ENCODE measurements at regions not wholly inside any gene's neighbourhood (a gene's known extent, or its start where the extent isn't known, plus 50 kb on each side); places are given as distances from the start of the nearest gene placed in this dataset.

DNA sequence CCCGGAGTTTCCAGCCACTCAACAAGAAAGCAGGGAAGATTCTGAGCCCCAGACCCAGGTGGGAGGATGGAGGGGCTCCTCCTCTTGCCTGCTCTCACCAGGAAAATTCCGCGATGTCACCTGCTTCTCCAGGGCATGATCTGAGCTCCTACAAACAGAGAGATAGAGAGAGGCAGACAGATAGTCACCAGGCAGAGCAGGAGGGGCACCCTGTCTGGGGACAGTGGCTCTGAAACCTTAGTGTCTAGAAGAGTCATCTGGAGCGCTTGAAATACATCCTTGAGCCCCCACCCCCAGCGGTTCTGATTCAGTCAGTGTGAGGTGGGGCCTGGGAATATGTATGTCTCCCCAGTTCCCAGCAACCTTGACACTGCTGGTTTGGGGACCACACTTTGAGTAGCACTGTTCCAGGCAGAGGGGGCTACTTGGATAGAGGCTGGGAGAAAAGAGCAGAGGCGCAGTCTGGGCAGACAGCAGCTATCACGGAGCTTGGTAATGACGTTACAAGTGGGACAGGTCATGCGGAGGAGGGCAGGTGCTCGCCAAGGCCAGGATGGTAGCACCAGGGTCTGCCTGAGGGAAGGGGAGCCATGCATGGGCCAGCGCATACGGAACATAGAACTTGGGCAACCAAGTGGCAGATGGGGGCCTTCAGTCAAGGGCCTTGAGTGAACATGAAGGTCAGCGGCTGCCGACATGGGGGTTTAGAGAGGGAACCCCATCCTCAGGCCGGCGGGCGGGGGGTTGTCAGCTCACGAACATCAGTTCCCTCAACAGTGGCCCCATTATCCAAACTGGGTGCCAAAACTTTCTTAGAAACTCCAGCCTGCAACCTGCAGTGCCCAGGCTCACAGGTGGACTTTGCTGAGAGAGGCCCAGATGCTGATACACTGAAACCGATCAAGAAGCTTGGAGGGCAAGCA, 60.9 kb upstream of the MYEOV start:
- TF ChIP-seq, protein P1, sequence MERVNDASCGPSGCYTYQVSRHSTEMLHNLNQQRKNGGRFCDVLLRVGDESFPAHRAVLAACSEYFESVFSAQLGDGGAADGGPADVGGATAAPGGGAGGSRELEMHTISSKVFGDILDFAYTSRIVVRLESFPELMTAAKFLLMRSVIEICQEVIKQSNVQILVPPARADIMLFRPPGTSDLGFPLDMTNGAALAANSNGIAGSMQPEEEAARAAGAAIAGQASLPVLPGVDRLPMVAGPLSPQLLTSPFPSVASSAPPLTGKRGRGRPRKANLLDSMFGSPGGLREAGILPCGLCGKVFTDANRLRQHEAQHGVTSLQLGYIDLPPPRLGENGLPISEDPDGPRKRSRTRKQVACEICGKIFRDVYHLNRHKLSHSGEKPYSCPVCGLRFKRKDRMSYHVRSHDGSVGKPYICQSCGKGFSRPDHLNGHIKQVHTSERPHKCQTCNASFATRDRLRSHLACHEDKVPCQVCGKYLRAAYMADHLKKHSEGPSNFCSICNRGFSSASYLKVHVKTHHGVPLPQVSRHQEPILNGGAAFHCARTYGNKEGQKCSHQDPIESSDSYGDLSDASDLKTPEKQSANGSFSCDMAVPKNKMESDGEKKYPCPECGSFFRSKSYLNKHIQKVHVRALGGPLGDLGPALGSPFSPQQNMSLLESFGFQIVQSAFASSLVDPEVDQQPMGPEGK (CRISPR knock-in tag; IDR thresholded peaks at IDR 0.05; ENCODE audit: borderline replicate concordance), result no peak
- TF ChIP-seq ZC3H10 (CRISPR knock-in tag; IDR thresholded peaks at IDR 0.05) (no peak), ZNF70 (CRISPR knock-in tag; IDR thresholded peaks at IDR 0.05) (no peak), TOX (CRISPR knock-in tag; IDR thresholded peaks at IDR 0.05; ENCODE audit: borderline replicate concordance) (no peak), ZNF565 (CRISPR knock-in tag; conservative IDR thresholded peaks at IDR 0.05; ENCODE audit: low read depth) (no peak), BACH2 (CRISPR knock-in tag; IDR thresholded peaks at IDR 0.05; ENCODE audit: borderline replicate concordance) (no peak), PPARA (CRISPR knock-in tag; IDR thresholded peaks at IDR 0.05; ENCODE audit: borderline replicate concordance) (no peak), SNAI2 (CRISPR knock-in tag; IDR thresholded peaks at IDR 0.05) (no peak), RARB (CRISPR knock-in tag; IDR thresholded peaks at IDR 0.05) (no peak), ZFP30 (CRISPR knock-in tag; IDR thresholded peaks at IDR 0.05) (no peak), OSR1 (CRISPR knock-in tag; IDR thresholded peaks at IDR 0.05) (no peak), ARNTL (CRISPR knock-in tag; IDR thresholded peaks at IDR 0.05; ENCODE audit: borderline replicate concordance, low read depth) (no peak)
- TF ChIP-seq, protein P2, sequence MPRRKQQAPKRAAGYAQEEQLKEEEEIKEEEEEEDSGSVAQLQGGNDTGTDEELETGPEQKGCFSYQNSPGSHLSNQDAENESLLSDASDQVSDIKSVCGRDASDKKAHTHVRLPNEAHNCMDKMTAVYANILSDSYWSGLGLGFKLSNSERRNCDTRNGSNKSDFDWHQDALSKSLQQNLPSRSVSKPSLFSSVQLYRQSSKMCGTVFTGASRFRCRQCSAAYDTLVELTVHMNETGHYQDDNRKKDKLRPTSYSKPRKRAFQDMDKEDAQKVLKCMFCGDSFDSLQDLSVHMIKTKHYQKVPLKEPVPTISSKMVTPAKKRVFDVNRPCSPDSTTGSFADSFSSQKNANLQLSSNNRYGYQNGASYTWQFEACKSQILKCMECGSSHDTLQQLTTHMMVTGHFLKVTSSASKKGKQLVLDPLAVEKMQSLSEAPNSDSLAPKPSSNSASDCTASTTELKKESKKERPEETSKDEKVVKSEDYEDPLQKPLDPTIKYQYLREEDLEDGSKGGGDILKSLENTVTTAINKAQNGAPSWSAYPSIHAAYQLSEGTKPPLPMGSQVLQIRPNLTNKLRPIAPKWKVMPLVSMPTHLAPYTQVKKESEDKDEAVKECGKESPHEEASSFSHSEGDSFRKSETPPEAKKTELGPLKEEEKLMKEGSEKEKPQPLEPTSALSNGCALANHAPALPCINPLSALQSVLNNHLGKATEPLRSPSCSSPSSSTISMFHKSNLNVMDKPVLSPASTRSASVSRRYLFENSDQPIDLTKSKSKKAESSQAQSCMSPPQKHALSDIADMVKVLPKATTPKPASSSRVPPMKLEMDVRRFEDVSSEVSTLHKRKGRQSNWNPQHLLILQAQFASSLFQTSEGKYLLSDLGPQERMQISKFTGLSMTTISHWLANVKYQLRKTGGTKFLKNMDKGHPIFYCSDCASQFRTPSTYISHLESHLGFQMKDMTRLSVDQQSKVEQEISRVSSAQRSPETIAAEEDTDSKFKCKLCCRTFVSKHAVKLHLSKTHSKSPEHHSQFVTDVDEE (CRISPR knock-in tag; IDR thresholded peaks at IDR 0.05), result no peak

DNA sequence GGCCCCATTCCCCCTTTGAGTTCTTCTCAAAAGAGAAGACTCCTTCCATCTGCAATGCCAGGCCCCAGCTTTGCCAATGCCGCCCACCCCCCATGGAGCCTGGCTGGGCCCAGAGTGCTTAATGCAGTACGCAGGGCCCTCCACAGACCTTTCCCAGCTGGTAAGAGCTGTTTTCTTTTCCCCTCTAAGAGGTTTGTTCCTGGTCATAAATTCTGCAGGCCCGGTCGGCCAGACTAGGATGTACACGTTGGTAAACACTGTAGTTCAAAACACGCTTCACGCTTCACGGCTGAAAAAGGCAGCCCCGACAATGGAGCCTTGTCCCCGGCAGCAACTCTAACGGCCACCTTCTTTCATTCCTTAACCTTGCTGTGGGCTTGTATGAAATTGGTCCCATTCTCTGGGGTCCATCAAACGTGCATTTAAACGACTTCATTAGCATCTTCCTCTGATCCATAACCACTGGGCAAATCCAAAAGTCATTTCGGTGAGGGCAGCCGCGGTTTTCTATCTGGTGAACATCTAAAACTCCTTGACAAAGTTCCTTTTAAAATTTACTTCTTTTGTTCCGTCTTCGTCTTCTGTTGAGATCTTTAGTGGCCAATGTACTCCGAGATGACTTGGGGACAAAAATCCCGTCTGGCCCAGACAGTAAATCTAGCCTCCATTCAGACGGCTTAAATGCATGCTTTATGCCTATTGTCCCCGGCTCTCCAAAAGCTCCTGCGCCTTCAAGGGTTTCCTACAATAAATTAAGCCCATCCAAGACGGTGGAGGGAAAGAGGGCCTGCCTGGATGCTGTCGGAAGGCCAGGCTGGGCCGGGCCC, 60.0 kb upstream of the MYEOV start:
- ATAC-seq, result no peak
- TF ChIP-seq, protein P3, sequence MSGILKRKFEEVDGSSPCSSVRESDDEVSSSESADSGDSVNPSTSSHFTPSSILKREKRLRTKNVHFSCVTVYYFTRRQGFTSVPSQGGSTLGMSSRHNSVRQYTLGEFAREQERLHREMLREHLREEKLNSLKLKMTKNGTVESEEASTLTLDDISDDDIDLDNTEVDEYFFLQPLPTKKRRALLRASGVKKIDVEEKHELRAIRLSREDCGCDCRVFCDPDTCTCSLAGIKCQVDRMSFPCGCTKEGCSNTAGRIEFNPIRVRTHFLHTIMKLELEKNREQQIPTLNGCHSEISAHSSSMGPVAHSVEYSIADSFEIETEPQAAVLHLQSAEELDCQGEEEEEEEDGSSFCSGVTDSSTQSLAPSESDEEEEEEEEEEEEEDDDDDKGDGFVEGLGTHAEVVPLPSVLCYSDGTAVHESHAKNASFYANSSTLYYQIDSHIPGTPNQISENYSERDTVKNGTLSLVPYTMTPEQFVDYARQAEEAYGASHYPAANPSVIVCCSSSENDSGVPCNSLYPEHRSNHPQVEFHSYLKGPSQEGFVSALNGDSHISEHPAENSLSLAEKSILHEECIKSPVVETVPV (CRISPR knock-in tag; IDR thresholded peaks at IDR 0.05), result no peak
- TF ChIP-seq PPARA (CRISPR knock-in tag; IDR thresholded peaks at IDR 0.05; ENCODE audit: borderline replicate concordance) (no peak), BACH2 (CRISPR knock-in tag; IDR thresholded peaks at IDR 0.05; ENCODE audit: borderline replicate concordance) (no peak), ZNF8 (CRISPR knock-in tag; IDR thresholded peaks at IDR 0.05) (no peak), GLIS3 (CRISPR knock-in tag; IDR thresholded peaks at IDR 0.05) (no peak), ZFP30 (CRISPR knock-in tag; IDR thresholded peaks at IDR 0.05) (no peak), ESRRG (CRISPR knock-in tag; IDR thresholded peaks at IDR 0.05) (no peak), ZC3H10 (CRISPR knock-in tag; IDR thresholded peaks at IDR 0.05) (no peak), ZFP3 (CRISPR knock-in tag; IDR thresholded peaks at IDR 0.05) (no peak), ISL1 (CRISPR knock-in tag; IDR thresholded peaks at IDR 0.05) (no peak), ARNTL (CRISPR knock-in tag; IDR thresholded peaks at IDR 0.05; ENCODE audit: borderline replicate concordance, low read depth) (no peak)
- TF ChIP-seq, protein P1 (CRISPR knock-in tag; IDR thresholded peaks at IDR 0.05; ENCODE audit: borderline replicate concordance), result no peak
- TF ChIP-seq, protein P4, sequence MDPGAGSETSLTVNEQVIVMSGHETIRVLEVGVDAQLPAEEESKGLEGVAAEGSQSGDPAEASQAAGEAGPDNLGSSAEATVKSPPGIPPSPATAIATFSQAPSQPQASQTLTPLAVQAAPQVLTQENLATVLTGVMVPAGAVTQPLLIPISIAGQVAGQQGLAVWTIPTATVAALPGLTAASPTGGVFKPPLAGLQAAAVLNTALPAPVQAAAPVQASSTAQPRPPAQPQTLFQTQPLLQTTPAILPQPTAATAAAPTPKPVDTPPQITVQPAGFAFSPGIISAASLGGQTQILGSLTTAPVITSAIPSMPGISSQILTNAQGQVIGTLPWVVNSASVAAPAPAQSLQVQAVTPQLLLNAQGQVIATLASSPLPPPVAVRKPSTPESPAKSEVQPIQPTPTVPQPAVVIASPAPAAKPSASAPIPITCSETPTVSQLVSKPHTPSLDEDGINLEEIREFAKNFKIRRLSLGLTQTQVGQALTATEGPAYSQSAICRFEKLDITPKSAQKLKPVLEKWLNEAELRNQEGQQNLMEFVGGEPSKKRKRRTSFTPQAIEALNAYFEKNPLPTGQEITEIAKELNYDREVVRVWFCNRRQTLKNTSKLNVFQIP (CRISPR knock-in tag; IDR thresholded peaks at IDR 0.05; ENCODE audit: borderline replicate concordance, low read depth), result no peak

More for the DNA sequence above, 60.9 kb upstream of the MYEOV start:
- ATAC-seq, result no peak
